ENCODE measurements at regions not wholly inside any gene's neighbourhood (a gene's known extent, or its start where the extent isn't known, plus 50 kb on each side); places are given as distances from the start of the nearest gene placed in this dataset.

DNA sequence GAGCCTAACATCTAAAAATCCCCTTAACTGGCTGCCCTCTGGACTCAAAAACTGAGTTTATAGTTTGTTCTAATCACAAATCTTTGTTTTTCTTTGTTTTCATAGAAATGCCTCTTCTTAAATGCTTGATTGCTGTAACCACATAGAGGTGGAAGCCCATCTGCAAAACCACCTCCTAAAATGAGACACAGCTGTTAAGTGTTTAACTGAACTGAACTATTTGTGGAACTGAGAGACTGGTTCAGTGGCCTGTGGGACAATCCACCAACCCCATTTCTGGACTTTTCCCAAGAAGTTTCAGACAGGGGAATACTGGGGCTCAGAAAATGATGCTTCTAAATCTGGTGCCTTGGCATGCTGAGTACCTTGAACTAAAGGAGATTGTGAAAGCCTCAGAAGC, 50.9 kb upstream of the TM9SF2 start:
- Mint-ChIP-seq H3K4me1 (peaks cover 5% of the 10 kb centered on the region), H3K9me3 (peaks cover 7% of the 10 kb centered on the region; the same call in 2 of the 3 replicates), H3K36me3 (ENCODE audit: low read depth) (peaks cover 5% of the 10 kb centered on the region; the same call in 2 of the 3 replicates), H3K27ac (no peak overlapping the region), H3K27me3 (ENCODE audit: insufficient read depth, low read depth, poor library complexity) (peaks cover 2% of the 10 kb centered on the region), H3K4me3 (no peak overlapping the region)
- Histone ChIP-seq H3K79me2 (replicated peaks; ENCODE audit: insufficient read depth) (no peaks in the 10 kb centered on the region), H3K9me2 (ENCODE audit: insufficient read depth) (no peaks in the 10 kb centered on the region), H3K27me3 (ENCODE audit: insufficient read depth) (no peaks in the 10 kb centered on the region), H3K4me1 (ENCODE audit: insufficient read depth) (peaks cover 7% of the 10 kb centered on the region; the same call in 1 of the 2 replicates), H3K4me3 (no peak overlapping the region), H4K20me1 (replicated peaks; ENCODE audit: insufficient read depth) (no peaks in the 10 kb centered on the region), H2AFZ (no peak overlapping the region), H3K27ac (ENCODE audit: low read depth) (no peak overlapping the region), H3K4me2 (no peak overlapping the region), H3K36me3 (ENCODE audit: insufficient read depth) (no peaks in the 10 kb centered on the region), H3F3A (replicated peaks; ENCODE audit: low read depth) (no peaks in the 10 kb centered on the region)
- ATAC-seq (no peak), DNase-seq (ENCODE audit: low spot score) (no peak)
- TF ChIP-seq CREB1 (CRISPR knock-in tag; IDR thresholded peaks at IDR 0.05; ENCODE audit: low read depth) (no peak), POLR2AphosphoS5 (IDR thresholded peaks at IDR 0.05; ENCODE audit: low read depth) (no peak), EZH2 (IDR thresholded peaks at IDR 0.05; ENCODE audit: low read depth, unreplicated experiment) (no peak), STAT1 (IDR thresholded peaks at IDR 0.05; ENCODE audit: unreplicated experiment) (no peak), ZNF331 (CRISPR knock-in tag; IDR thresholded peaks at IDR 0.05; ENCODE audit: low read depth) (no peak), ZNF114 (CRISPR knock-in tag; IDR thresholded peaks at IDR 0.05) (no peak)
- TF ChIP-seq, protein P1, sequence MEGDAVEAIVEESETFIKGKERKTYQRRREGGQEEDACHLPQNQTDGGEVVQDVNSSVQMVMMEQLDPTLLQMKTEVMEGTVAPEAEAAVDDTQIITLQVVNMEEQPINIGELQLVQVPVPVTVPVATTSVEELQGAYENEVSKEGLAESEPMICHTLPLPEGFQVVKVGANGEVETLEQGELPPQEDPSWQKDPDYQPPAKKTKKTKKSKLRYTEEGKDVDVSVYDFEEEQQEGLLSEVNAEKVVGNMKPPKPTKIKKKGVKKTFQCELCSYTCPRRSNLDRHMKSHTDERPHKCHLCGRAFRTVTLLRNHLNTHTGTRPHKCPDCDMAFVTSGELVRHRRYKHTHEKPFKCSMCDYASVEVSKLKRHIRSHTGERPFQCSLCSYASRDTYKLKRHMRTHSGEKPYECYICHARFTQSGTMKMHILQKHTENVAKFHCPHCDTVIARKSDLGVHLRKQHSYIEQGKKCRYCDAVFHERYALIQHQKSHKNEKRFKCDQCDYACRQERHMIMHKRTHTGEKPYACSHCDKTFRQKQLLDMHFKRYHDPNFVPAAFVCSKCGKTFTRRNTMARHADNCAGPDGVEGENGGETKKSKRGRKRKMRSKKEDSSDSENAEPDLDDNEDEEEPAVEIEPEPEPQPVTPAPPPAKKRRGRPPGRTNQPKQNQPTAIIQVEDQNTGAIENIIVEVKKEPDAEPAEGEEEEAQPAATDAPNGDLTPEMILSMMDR (conservative IDR thresholded peaks at IDR 0.05; ENCODE audit: low read depth in 2 of 2), result no peak
- TF ChIP-seq, protein P2, sequence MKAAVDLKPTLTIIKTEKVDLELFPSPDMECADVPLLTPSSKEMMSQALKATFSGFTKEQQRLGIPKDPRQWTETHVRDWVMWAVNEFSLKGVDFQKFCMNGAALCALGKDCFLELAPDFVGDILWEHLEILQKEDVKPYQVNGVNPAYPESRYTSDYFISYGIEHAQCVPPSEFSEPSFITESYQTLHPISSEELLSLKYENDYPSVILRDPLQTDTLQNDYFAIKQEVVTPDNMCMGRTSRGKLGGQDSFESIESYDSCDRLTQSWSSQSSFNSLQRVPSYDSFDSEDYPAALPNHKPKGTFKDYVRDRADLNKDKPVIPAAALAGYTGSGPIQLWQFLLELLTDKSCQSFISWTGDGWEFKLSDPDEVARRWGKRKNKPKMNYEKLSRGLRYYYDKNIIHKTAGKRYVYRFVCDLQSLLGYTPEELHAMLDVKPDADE (IDR thresholded peaks at IDR 0.05), result no peak

All from GM23338 (cell line).